ENCODE measurements at regions not wholly inside any gene's neighbourhood (a gene's known extent, or its start where the extent isn't known, plus 50 kb on each side); places are given as distances from the start of the nearest gene placed in this dataset.

- no peaks in the 10 kb centered on the region for H4K20me1 ChIP-seq (ENCODE audit: low read depth)
- Mint-ChIP-seq H3K4me1 (no peaks in the 10 kb centered on the region), H3K4me3 (no peak overlapping the region), H3K27me3 (ENCODE audit: insufficient read depth, low read depth) (peaks cover 4% of the 10 kb centered on the region), H3K36me3 (no peaks in the 10 kb centered on the region), H3K27ac (no peak overlapping the region), H3K9me3 (no peaks in the 10 kb centered on the region)
- no peaks in the 10 kb centered on the region for H3K79me2 ChIP-seq (ENCODE audit: low read depth)
- no peak overlapping the region for H3K4me3 ChIP-seq
- no peak overlapping the region for H2AFZ ChIP-seq (replicated peaks)
- H3F3A ChIP-seq (ENCODE audit: low read depth), result no peaks in the 10 kb centered on the region
- no peak overlapping the region for H3K27ac ChIP-seq
- DNase-seq (ENCODE audit: low spot score), result no peak
- H3K4me2 ChIP-seq, result no peak overlapping the region
- H3K36me3 ChIP-seq, result no peaks in the 10 kb centered on the region
- no peak overlapping the region for H3K9ac ChIP-seq
- H3K4me1 ChIP-seq, result no peaks in the 10 kb centered on the region
- no peaks in the 10 kb centered on the region for H3K9me3 ChIP-seq (ENCODE audit: low read depth)
- no peak for TF ChIP-seq EZH2phosphoT487 (IDR thresholded peaks at IDR 0.05)
- TF ChIP-seq EZH2 (IDR thresholded peaks at IDR 0.05), result no peak
- TF ChIP-seq CTCF (IDR thresholded peaks at IDR 0.05), result no peak
- no peaks in the 10 kb centered on the region for H3K27me3 ChIP-seq
Measured at GRCh38 chr5:118529361-118530144, 458.8 kb downstream of the DTWD2 start.

- Mint-ChIP-seq H3K36me3 (no peaks in the 10 kb centered on the region), H3K27me3 (ENCODE audit: insufficient read depth, low read depth) (peaks cover 2% of the 10 kb centered on the region), H3K27ac (no peak overlapping the region), H3K4me1 (no peaks in the 10 kb centered on the region), H3K9me3 (no peaks in the 10 kb centered on the region), H3K4me3 (no peak overlapping the region)
- H3K36me3 ChIP-seq, result no peaks in the 10 kb centered on the region
- TF ChIP-seq EZH2 (IDR thresholded peaks at IDR 0.05) (no peak), CTCF (IDR thresholded peaks at IDR 0.05) (no peak), EZH2phosphoT487 (IDR thresholded peaks at IDR 0.05) (no peak)
- H3K4me3 ChIP-seq, result no peak overlapping the region
- no peak overlapping the region for H2AFZ ChIP-seq (replicated peaks)
- no peaks in the 10 kb centered on the region for H3K27me3 ChIP-seq
- no peaks in the 10 kb centered on the region for H4K20me1 ChIP-seq (ENCODE audit: low read depth)
- no peak overlapping the region for H3K4me2 ChIP-seq
- no peaks in the 10 kb centered on the region for H3F3A ChIP-seq (ENCODE audit: low read depth)
- H3K9me3 ChIP-seq (ENCODE audit: low read depth), result no peaks in the 10 kb centered on the region
- H3K9ac ChIP-seq, result no peak overlapping the region
- H3K4me1 ChIP-seq, result peaks cover 4% of the 10 kb centered on the region
- no peak overlapping the region for H3K27ac ChIP-seq
- DNase-seq (ENCODE audit: low spot score), result no peak
- H3K79me2 ChIP-seq (ENCODE audit: low read depth), result no peaks in the 10 kb centered on the region
Measured at GRCh38 chr5:118522626-118523025, 465.7 kb downstream of the DTWD2 start.

GRCh38 chr5:118520771-118521415 lies 467.5 kb downstream of the DTWD2 start:
- no peak for DNase-seq (ENCODE audit: low spot score)
- Histone ChIP-seq H3K9me3 (ENCODE audit: low read depth) (no peaks in the 10 kb centered on the region), H2AFZ (replicated peaks) (no peak overlapping the region), H3K4me2 (no peak overlapping the region), H3K9ac (no peak overlapping the region), H3K79me2 (ENCODE audit: low read depth) (no peaks in the 10 kb centered on the region), H3K4me1 (peaks cover 4% of the 10 kb centered on the region), H3K27me3 (no peaks in the 10 kb centered on the region), H3K4me3 (no peak overlapping the region), H4K20me1 (ENCODE audit: low read depth) (no peaks in the 10 kb centered on the region), H3K36me3 (no peaks in the 10 kb centered on the region), H3K27ac (no peak overlapping the region), H3F3A (ENCODE audit: low read depth) (no peaks in the 10 kb centered on the region)
- peaks cover 5% of the 10 kb centered on the region for H3K9me3 Mint-ChIP-seq
- TF ChIP-seq EZH2 (IDR thresholded peaks at IDR 0.05), result no peak
- H3K36me3 Mint-ChIP-seq, result no peaks in the 10 kb centered on the region
- no peak overlapping the region for H3K4me3 Mint-ChIP-seq
- no peak overlapping the region for H3K27ac Mint-ChIP-seq
- H3K4me1 Mint-ChIP-seq, result no peaks in the 10 kb centered on the region
- H3K27me3 Mint-ChIP-seq (ENCODE audit: insufficient read depth, low read depth), result no peaks in the 10 kb centered on the region

GRCh38 chr5:118519466-118519865 lies 468.9 kb downstream of the DTWD2 start:
- no peak for TF ChIP-seq EZH2 (IDR thresholded peaks at IDR 0.05)
- TF ChIP-seq CTCF (IDR thresholded peaks at IDR 0.05), result no peak
- TF ChIP-seq EZH2phosphoT487 (IDR thresholded peaks at IDR 0.05), result no peak
- no peak overlapping the region for H2AFZ ChIP-seq (replicated peaks)
- H3K4me1 ChIP-seq, result peaks cover 4% of the 10 kb centered on the region
- H3F3A ChIP-seq (ENCODE audit: low read depth), result no peaks in the 10 kb centered on the region
- H3K79me2 ChIP-seq (ENCODE audit: low read depth), result no peaks in the 10 kb centered on the region
- H3K4me3 Mint-ChIP-seq, result no peak overlapping the region
- no peak overlapping the region for H3K9ac ChIP-seq
- H3K36me3 Mint-ChIP-seq, result no peaks in the 10 kb centered on the region
- no peak overlapping the region for H3K4me3 ChIP-seq
- no peaks in the 10 kb centered on the region for H4K20me1 ChIP-seq (ENCODE audit: low read depth)
- H3K4me1 Mint-ChIP-seq, result no peaks in the 10 kb centered on the region
- peaks cover 5% of the 10 kb centered on the region for H3K9me3 Mint-ChIP-seq
- H3K9me3 ChIP-seq (ENCODE audit: low read depth), result no peaks in the 10 kb centered on the region
- no peak overlapping the region for H3K4me2 ChIP-seq
- no peaks in the 10 kb centered on the region for H3K27me3 Mint-ChIP-seq (ENCODE audit: insufficient read depth, low read depth)
- H3K27ac Mint-ChIP-seq, result no peak overlapping the region
- no peak for DNase-seq (ENCODE audit: low spot score)
- H3K27ac ChIP-seq, result no peak overlapping the region
- H3K27me3 ChIP-seq, result no peaks in the 10 kb centered on the region
- H3K36me3 ChIP-seq, result no peaks in the 10 kb centered on the region

Measured in neural progenitor cell (in vitro differentiated cells).